Panc1 (cell line): ENCODE measurements at regions not wholly inside any gene's neighbourhood (a gene's known extent, or its start where the extent isn't known, plus 50 kb on each side); places are given as distances from the start of the nearest gene placed in this dataset.

Source experiments
- ATAC-seq: fragments of 200-7000 bp; cut with Tn5 transposase; 2 replicates; pipeline ENCODE4 v1.9.1; 2020; ENCODE audit warnings: mild to moderate bottlenecking, moderate library complexity
- BruUV-seq: library from RNA; stranded (reverse); fragments of 400-500 nt; replicated peaks from 2 replicates; lab custom pipeline; 2021; lab: Mats Ljungman, UMichigan
- CTCF ChIA-PET: fragments of 300-600 bp; sonication (Branson Sonifier 250); formaldehyde crosslinking; loops from one replicate; lab custom pipeline; 2022; ENCODE audit warnings: antibody characterized with exemption; lab: Charles Lee
- POLR2A ChIA-PET: fragments of 300-600 bp; sonication (Branson Sonifier 250); formaldehyde crosslinking; loops from one replicate; lab custom pipeline; 2022; ENCODE audit warnings: antibody characterized with exemption; lab: Charles Lee
- DNase-seq: peaks from one replicate; pipeline ENCODE4 v3.0.0-alpha.2; 2010; ENCODE audit warnings: low read depth, low spot score
- H3K27ac ChIP-seq: 2 replicates; pipeline ENCODE4 v1.5.1; 2011; ENCODE audit warnings: mild to moderate bottlenecking, low read length, inconsistent platforms
- H3K27me3 ChIP-seq: fragments of 200-500 bp; sonication (Bioruptor generic); 2 replicates; pipeline ENCODE4 v1.6.0; 2014; ENCODE audit warnings: low read length, inconsistent platforms; ENCODE audit not compliant: control insufficient read depth, insufficient read depth
- H3K36me3 ChIP-seq: fragments of 200-500 bp; sonication (Bioruptor generic); 2 replicates; pipeline ENCODE4 v1.5.1; 2014; ENCODE audit warnings: inconsistent platforms, mild to moderate bottlenecking, low read length, moderate library complexity; ENCODE audit not compliant: control insufficient read depth, insufficient read depth
- H3K4me1 ChIP-seq: 2 replicates; pipeline ENCODE4 v1.5.1; 2011; ENCODE audit warnings: inconsistent platforms, mild to moderate bottlenecking, low read length, moderate library complexity; ENCODE audit not compliant: control insufficient read depth, insufficient read depth
- H3K4me3 ChIP-seq, 2 experiments: 2 replicates each; pipeline ENCODE4 v1.5.1; 2011 to 2012; ENCODE audit warnings: low read depth in 2 of 2, low read length in 2 of 2, mild to moderate bottlenecking in 2 of 2, inconsistent platforms in 1 of 2, moderate library complexity in 1 of 2
- H3K9me3 ChIP-seq: fragments of 200-500 bp; sonication (Bioruptor generic); 2 replicates; pipeline ENCODE4 v1.5.1; 2014; ENCODE audit warnings: low read depth, mild to moderate bottlenecking, inconsistent platforms, low read length, moderate library complexity; ENCODE audit not compliant: control insufficient read depth, insufficient read depth
- POLR2AphosphoS5 ChIP-seq: IDR thresholded peaks from 2 replicates; pipeline ENCODE4 v1.6.1; 2012; ENCODE audit warnings: mild to moderate bottlenecking, low read depth, low read length, moderate library complexity
- SIN3A ChIP-seq: IDR thresholded peaks from 2 replicates; pipeline ENCODE4 v1.6.1; 2012; ENCODE audit warnings: low read depth, mild to moderate bottlenecking, low read length, moderate library complexity, borderline replicate concordance; ENCODE audit not compliant: insufficient read depth
- TCF7L2 ChIP-seq: IDR thresholded peaks from 2 replicates; pipeline ENCODE4 v1.6.1; 2011; ENCODE audit warnings: mild to moderate bottlenecking, low read depth, low read length, inconsistent platforms
- in situ Hi-C: cut with HindIII; loops from 2 replicates; pipeline ENCODE4 v1.10.0; 2016; ENCODE audit warnings: low sequenced_read_pairs, low pct_unique_long_range_greater_than_20kb
- intact Hi-C: fragments of 100-400 bp; cut with micrococcal nuclease; formaldehyde crosslinking; loops from one replicate; pipeline ENCODE4 v1.10.0; 2022; ENCODE audit not compliant: unreplicated experiment
- TF ChIP-seq, protein P1 (sequence below), 2 experiments: IDR thresholded peaks; 2 replicates each; pipeline ENCODE4 v1.6.1; 2011 to 2012; ENCODE audit warnings: low read depth in 2 of 2, control low read depth in 1 of 2, low read length in 1 of 2, mild to moderate bottlenecking in 1 of 2, moderate library complexity in 1 of 2; ENCODE audit not compliant: insufficient read depth in 1 of 2
- TF ChIP-seq, protein P2 (sequence below): fragments of 450-650 bp; IDR thresholded peaks from 2 replicates; pipeline ENCODE4 v1.5.1; 2017; ENCODE audit warnings: mild to moderate bottlenecking

DNA sequence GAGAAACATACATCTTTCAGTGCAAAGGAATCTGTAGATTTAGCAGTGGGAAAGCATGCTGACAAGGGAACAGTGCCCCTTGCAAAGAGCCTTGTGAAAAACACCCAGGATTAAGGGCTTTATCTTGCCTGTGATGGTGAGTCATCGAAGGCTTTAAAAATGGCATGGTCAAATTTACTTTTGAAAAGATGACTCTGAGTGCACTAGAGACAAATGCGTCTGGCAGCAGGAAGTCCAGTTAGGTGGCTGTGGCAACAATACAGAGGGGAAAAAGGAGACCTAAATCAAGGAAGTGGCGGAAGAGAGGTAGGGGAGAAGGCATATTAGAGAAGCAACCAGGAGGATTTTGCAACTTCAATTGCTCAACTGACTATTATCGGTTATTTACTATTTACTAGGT, 472.6 kb upstream of the CPEB2 start:
- Histone ChIP-seq H3K4me1 (no peaks in the 10 kb centered on the region), H3K9me3 (no peaks in the 10 kb centered on the region), H3K36me3 (no peaks in the 10 kb centered on the region), H3K27ac (no peak overlapping the region), H3K4me3 (no peak overlapping the region), H3K27me3 (no peaks in the 10 kb centered on the region)
- no TSS peak for BruUV-seq
- TF ChIP-seq TCF7L2 = no peak
- TF ChIP-seq, protein P1, sequence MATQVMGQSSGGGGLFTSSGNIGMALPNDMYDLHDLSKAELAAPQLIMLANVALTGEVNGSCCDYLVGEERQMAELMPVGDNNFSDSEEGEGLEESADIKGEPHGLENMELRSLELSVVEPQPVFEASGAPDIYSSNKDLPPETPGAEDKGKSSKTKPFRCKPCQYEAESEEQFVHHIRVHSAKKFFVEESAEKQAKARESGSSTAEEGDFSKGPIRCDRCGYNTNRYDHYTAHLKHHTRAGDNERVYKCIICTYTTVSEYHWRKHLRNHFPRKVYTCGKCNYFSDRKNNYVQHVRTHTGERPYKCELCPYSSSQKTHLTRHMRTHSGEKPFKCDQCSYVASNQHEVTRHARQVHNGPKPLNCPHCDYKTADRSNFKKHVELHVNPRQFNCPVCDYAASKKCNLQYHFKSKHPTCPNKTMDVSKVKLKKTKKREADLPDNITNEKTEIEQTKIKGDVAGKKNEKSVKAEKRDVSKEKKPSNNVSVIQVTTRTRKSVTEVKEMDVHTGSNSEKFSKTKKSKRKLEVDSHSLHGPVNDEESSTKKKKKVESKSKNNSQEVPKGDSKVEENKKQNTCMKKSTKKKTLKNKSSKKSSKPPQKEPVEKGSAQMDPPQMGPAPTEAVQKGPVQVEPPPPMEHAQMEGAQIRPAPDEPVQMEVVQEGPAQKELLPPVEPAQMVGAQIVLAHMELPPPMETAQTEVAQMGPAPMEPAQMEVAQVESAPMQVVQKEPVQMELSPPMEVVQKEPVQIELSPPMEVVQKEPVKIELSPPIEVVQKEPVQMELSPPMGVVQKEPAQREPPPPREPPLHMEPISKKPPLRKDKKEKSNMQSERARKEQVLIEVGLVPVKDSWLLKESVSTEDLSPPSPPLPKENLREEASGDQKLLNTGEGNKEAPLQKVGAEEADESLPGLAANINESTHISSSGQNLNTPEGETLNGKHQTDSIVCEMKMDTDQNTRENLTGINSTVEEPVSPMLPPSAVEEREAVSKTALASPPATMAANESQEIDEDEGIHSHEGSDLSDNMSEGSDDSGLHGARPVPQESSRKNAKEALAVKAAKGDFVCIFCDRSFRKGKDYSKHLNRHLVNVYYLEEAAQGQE (IDR thresholded peaks at IDR 0.05; ENCODE audit: insufficient read depth in 1 of 2, low read depth in 2 of 2, low read length in 1 of 2) = no peak
- no peak for TF ChIP-seq POLR2AphosphoS5
- no peak for TF ChIP-seq SIN3A
- in situ Hi-C loops (no loop called here), intact Hi-C loops (no loop called here)
- ChIA-PET CTCF (no interaction called here), POLR2A (interaction anchor here (0.6 kb wide), 1 partner anchor 71 kb away, joined by 6 read pairs; no protein-coding TSS in a partner anchor)
- no peak for ATAC-seq
- no peak for DNase-seq

DNA sequence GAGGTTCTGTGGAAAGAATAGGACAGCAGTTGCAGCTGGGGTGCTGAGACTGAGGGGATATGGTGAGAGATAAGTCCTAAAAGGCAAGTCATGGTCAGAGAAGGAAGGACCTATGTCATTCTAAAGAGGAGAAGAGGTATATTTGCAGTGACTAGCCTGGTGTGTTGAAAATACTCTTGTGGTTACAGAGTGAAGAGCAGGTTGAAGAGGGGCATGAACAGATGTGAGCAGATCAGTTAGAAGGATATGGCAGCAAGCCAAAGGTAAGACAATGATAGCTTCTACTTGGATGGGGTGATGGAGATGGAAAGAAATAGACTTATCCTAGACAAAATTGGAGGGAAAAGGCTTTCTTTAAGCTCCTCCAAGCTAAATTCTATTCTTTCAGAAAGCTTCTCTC, 469.8 kb upstream of the CPEB2 start:
- intact Hi-C loops = no loop called here
- TF ChIP-seq, protein P2, sequence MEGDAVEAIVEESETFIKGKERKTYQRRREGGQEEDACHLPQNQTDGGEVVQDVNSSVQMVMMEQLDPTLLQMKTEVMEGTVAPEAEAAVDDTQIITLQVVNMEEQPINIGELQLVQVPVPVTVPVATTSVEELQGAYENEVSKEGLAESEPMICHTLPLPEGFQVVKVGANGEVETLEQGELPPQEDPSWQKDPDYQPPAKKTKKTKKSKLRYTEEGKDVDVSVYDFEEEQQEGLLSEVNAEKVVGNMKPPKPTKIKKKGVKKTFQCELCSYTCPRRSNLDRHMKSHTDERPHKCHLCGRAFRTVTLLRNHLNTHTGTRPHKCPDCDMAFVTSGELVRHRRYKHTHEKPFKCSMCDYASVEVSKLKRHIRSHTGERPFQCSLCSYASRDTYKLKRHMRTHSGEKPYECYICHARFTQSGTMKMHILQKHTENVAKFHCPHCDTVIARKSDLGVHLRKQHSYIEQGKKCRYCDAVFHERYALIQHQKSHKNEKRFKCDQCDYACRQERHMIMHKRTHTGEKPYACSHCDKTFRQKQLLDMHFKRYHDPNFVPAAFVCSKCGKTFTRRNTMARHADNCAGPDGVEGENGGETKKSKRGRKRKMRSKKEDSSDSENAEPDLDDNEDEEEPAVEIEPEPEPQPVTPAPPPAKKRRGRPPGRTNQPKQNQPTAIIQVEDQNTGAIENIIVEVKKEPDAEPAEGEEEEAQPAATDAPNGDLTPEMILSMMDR = no peak
- TF ChIP-seq POLR2AphosphoS5 = no peak
- no peak for TF ChIP-seq TCF7L2
- TF ChIP-seq, protein P1 (IDR thresholded peaks at IDR 0.05; ENCODE audit: insufficient read depth in 1 of 2, low read depth in 2 of 2, low read length in 1 of 2) = no peak
- no peak for TF ChIP-seq SIN3A
- no peaks in the 10 kb centered on the region for H3K9me3 ChIP-seq

More for the DNA sequence above, 469.8 kb upstream of the CPEB2 start:
- ATAC-seq (no peak), DNase-seq (no peak)
- BruUV-seq = no TSS peak
- Histone ChIP-seq H3K27ac (no peak overlapping the region), H3K27me3 (no peaks in the 10 kb centered on the region), H3K36me3 (no peaks in the 10 kb centered on the region), H3K4me1 (no peaks in the 10 kb centered on the region), H3K4me3 (no peak overlapping the region)
- ChIA-PET POLR2A (no interaction called here), CTCF (no interaction called here)
- in situ Hi-C loops = no loop called here
